RWPE1 (cell line): ENCODE measurements at regions not wholly inside any gene's neighbourhood (a gene's known extent, or its start where the extent isn't known, plus 50 kb on each side); places are given as distances from the start of the nearest gene placed in this dataset.

ENCODE experiments used
- CTCF ChIA-PET: fragments of 350-600 bp; sonication (Branson Sonifier 250); formaldehyde crosslinking; extraction: SDS; loops from one replicate; lab custom pipeline; 2021; lab: Yijun Ruan, JAX
- POLR2A ChIA-PET: fragments of 400-600 bp; formaldehyde crosslinking; extraction: SDS; loops from one replicate; lab custom pipeline; 2020; ENCODE audit warnings: antibody characterized with exemption; ENCODE audit not compliant: low non-redundant PET; lab: Yijun Ruan, JAX
- DNase-seq: peaks from one replicate; pipeline ENCODE4 v3.0.0; 2012; ENCODE audit warnings: low spot score
- H3K27ac ChIP-seq: fragments of 450-650 bp; 2 replicates; pipeline ENCODE4 v1.5.1; 2017
- CTCF ChIP-seq: fragments of 450-650 bp; conservative IDR thresholded peaks from 2 replicates; pipeline ENCODE4 v1.5.1; 2017; ENCODE audit warnings: low read depth, mild to moderate bottlenecking

DNA sequence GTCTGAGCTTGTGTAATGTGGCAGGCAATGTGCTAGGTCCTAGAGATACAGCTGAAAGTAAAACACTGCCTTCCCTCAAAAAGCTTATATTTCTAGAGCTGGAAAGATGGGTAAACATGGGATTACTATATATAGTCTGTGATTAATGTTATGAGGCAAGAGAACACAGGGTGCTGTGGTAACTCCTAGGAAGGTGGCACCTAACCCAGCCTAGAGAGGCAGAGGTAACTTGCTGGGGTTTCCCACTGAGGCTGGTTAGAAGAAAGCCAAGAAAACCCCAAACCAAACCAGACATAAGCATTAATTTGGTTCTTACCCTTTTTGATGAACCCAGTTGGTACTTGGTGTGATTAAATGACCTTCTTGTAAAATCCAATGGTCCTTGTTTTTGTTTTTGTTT, 315.0 kb downstream of the PPP1R2C start:
- no peak for DNase-seq
- CTCF ChIA-PET: no interaction called here
- POLR2A ChIA-PET: no interaction called here
- TF ChIP-seq CTCF: no peak
- H3K27ac ChIP-seq: no peak overlapping the region

DNA sequence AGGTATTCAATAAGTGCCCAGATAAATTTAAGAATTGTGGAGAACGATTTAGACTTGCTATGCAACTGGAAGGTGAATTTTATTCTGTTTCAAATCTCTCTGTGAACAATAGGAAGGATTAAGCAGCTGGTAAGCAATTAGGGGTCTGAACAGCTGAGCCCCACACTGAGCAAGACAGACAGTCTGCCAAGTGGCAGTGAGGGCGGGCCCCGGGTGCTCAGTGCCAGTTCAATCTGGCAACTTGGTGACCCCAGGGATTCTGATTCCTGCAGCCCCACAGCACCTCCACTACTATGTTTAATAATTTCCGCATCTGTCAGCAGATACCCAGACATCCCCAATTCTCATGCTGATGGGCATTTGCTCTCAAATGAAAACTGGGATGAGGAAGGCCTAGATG, 317.3 kb downstream of the PPP1R2C start:
- CTCF ChIA-PET: no interaction called here
- no peak for TF ChIP-seq CTCF
- DNase-seq: no peak
- POLR2A ChIA-PET: no interaction called here
- no peak overlapping the region for H3K27ac ChIP-seq

- no peak for DNase-seq
- H3K27ac ChIP-seq: no peak overlapping the region
- POLR2A ChIA-PET: no interaction called here
- no peak for TF ChIP-seq CTCF
- CTCF ChIA-PET: no interaction called here
These were observed 318.2 kb downstream of the PPP1R2C start for GRCh38 chrX:42459735-42460134.

DNA sequence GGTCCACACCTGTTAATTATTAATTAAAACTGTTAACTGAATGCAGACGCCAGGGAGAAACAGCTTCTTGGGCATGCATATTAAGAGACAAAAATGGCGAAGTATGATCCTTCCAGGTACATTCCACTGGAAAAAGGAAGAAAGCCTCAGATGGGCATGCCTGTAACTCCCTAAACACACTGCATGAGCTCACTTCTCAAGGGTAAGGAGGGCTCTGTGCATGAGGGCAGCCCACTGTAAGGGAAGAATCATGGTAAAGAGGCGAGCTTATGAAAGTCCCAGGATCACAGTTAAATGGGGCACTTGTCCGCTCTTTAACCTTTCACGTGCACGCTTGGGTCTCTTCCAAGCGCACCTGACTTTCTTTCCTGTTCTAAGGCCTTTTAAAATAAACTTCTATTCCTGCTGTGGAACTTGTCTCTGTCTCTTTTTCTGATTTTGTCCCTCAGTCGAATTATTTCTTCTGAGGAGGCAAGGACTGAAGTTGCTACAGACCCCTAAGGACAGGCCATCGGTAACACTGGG, 321.7 kb downstream of the PPP1R2C start:
- TF ChIP-seq CTCF: no peak
- DNase-seq: no peak
- H3K27ac ChIP-seq: no peak overlapping the region
- ChIA-PET CTCF (no interaction called here), POLR2A (no interaction called here)

GRCh38 chrX:42450228-42450627, 327.7 kb downstream of the PPP1R2C start:
- CTCF ChIA-PET: no interaction called here
- POLR2A ChIA-PET: no interaction called here
- H3K27ac ChIP-seq: no peak overlapping the region
- no peak for DNase-seq
- no peak for TF ChIP-seq CTCF

DNA sequence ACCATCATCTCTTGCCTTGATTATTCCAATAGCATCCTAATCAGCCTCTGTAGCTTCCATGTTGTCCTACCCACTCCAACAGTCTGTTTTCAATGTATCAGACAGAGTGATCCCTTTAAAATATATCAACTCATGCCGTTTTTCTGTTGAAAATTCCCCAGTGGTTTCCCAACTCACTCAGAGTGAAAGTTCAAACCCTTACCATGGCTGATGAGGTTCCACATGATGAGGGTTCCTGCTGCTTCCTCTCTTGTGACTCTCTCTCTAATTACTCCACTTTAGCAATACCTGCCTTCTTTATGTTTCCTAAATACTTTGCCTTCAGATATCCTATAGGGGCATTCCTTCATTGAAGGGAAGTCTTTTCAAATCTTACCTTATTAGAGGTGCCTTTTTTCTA, 334.7 kb downstream of the PPP1R2C start:
- CTCF ChIA-PET: no interaction called here
- no peak for TF ChIP-seq CTCF
- no peak for DNase-seq
- H3K27ac ChIP-seq: no peak overlapping the region
- POLR2A ChIA-PET: no interaction called here

- no peak for DNase-seq
- no peak for TF ChIP-seq CTCF
- H3K27ac ChIP-seq: no peak overlapping the region
- ChIA-PET CTCF (no interaction called here), POLR2A (no interaction called here)
These were observed 335.2 kb downstream of the PPP1R2C start for GRCh38 chrX:42442745-42443144.
